A549 (cell line): ENCODE measurements at regions not wholly inside any gene's neighbourhood (a gene's known extent, or its start where the extent isn't known, plus 50 kb on each side); places are given as distances from the start of the nearest gene placed in this dataset.
A peak's percentile ranks its signal among the peaks of the same experiment; 100 is the strongest.

Experiments used
- ATAC-seq, 2 experiments: fragments of 200-7000 bp in 1 of 2; fragments of >200 bp in 1 of 2; cut with Nextera tagmentation in 1 of 2; cut with Tn5 transposase in 1 of 2; 3 replicates each; pipeline versions ENCODE4 v1.8.0 to v1.9.1; 2018 to 2020; ENCODE audit warnings: mild to moderate bottlenecking in 1 of 2, moderate library complexity in 1 of 2
- CTCF ChIA-PET: fragments of 300-600 bp; sonication (Branson Sonifier 250); formaldehyde crosslinking; extraction: SDS; loops from one replicate; lab custom pipeline; 2021; ENCODE audit warnings: antibody characterized with exemption, inconsistent platforms; lab: Yijun Ruan, JAX
- POLR2A ChIA-PET: fragments of 350-600 bp; formaldehyde crosslinking; extraction: SDS; loops from one replicate; lab custom pipeline; 2021; ENCODE audit warnings: antibody characterized with exemption, inconsistent platforms; lab: Yijun Ruan, JAX
- DNase-seq, 2 experiments: peaks; one replicate each; pipeline versions ENCODE4 v3.0.0 to v3.0.0-alpha.2; 2011 to 2016; ENCODE audit warnings: low read depth in 1 of 2, low spot score in 1 of 2
- FAIRE-seq: peaks from 2 replicates; lab custom pipeline; 2011; peaks lifted over from hg19 to GRCh38; lab: Jason Lieb, UNC
- H3K27ac ChIP-seq, 2 experiments: fragments of >200 bp; sonication (Bioruptor Twin); formaldehyde crosslinking; 3 replicates each; pipeline ENCODE4 v1.5.1; 2016 to 2017
- H3K4me1 ChIP-seq: fragments of >200 bp; sonication (Bioruptor Twin); formaldehyde crosslinking; 3 replicates; pipeline ENCODE4 v1.6.1; 2016
- H3K4me2 ChIP-seq: fragments of >200 bp; sonication (Bioruptor Twin); formaldehyde crosslinking; 3 replicates; pipeline ENCODE4 v1.6.1; 2016
- H3K4me3 ChIP-seq: fragments of >200 bp; sonication (Bioruptor Twin); formaldehyde crosslinking; 3 replicates; pipeline ENCODE4 v1.5.1; 2016
- H3K9me3 ChIP-seq: fragments of >200 bp; sonication (Bioruptor Twin); formaldehyde crosslinking; 3 replicates; pipeline ENCODE4 v1.6.1; 2016
- CBX2 ChIP-seq: fragments of 200-600 bp; sonication (generic); IDR thresholded peaks from 2 replicates; pipeline ENCODE4 v1.6.1; 2016; ENCODE audit warnings: low read depth, mild to moderate bottlenecking, borderline replicate concordance
- CBX8 ChIP-seq: fragments of 200-600 bp; sonication (generic); IDR thresholded peaks from 2 replicates; pipeline ENCODE4 v1.6.1; 2016
- CHD4 ChIP-seq: fragments of 200-600 bp; sonication (generic); IDR thresholded peaks from 2 replicates; pipeline ENCODE4 v1.6.1; 2016; ENCODE audit warnings: antibody characterized with exemption, mild to moderate bottlenecking, borderline replicate concordance
- EHF ChIP-seq: fragments of 250-450 bp; sonication (Bioruptor Pico); IDR thresholded peaks from 2 replicates; pipeline ENCODE4 v1.5.0; 2020; ENCODE audit warnings: mild to moderate bottlenecking
- EHMT2 ChIP-seq: fragments of 200-600 bp; sonication (generic); IDR thresholded peaks from 2 replicates; pipeline ENCODE4 v1.6.1; 2016; ENCODE audit warnings: antibody characterized with exemption, low read depth, mild to moderate bottlenecking, moderate library complexity
- EP300 ChIP-seq, 2 experiments: fragments of >200 bp; sonication (Bioruptor Twin); formaldehyde crosslinking; IDR thresholded peaks; 2 replicates in 1 of 2; 3 replicates in 1 of 2; pipeline ENCODE4 v1.6.1; 2016 to 2017
- ESRRA ChIP-seq: fragments of 150-350 bp; IDR thresholded peaks from 2 replicates; pipeline ENCODE4 v1.6.1; 2014; ENCODE audit warnings: mild to moderate bottlenecking, low read length, borderline replicate concordance
- FOXS1 ChIP-seq: fragments of 250-450 bp; sonication (Bioruptor Pico); IDR thresholded peaks from 2 replicates; pipeline ENCODE4 v1.5.0; 2020; ENCODE audit warnings: mild to moderate bottlenecking, moderate library complexity
- GATA3 ChIP-seq: IDR thresholded peaks from 2 replicates; pipeline ENCODE4 v1.6.1; 2012; ENCODE audit warnings: borderline replicate concordance
- HDAC2 ChIP-seq: fragments of 200-600 bp; sonication (generic); IDR thresholded peaks from 2 replicates; pipeline ENCODE4 v1.6.1; 2016
- HEYL ChIP-seq: fragments of 250-450 bp; sonication (Bioruptor Pico); IDR thresholded peaks from 2 replicates; pipeline ENCODE4 v1.8.0; 2021; ENCODE audit warnings: mild to moderate bottlenecking, moderate library complexity
- HOXA7 ChIP-seq: fragments of 250-450 bp; sonication (Bioruptor Pico); IDR thresholded peaks from 2 replicates; pipeline ENCODE4 v1.5.0; 2020; ENCODE audit warnings: mild to moderate bottlenecking, moderate library complexity
- JUN ChIP-seq, 2 experiments: fragments of >200 bp; sonication (Bioruptor Twin); formaldehyde crosslinking; IDR thresholded peaks; 2 replicates in 1 of 2; 3 replicates in 1 of 2; pipeline ENCODE4 v1.6.1; 2016 to 2017
- JUNB ChIP-seq: fragments of >200 bp; sonication (Bioruptor Twin); formaldehyde crosslinking; IDR thresholded peaks from 2 replicates; pipeline ENCODE4 v1.6.1; 2016
- MAFK ChIP-seq: fragments of 450-650 bp; IDR thresholded peaks from 2 replicates; pipeline ENCODE4 v1.6.1; 2014; ENCODE audit not compliant: partially characterized antibody
- MAZ ChIP-seq: fragments of 150-350 bp; IDR thresholded peaks from 2 replicates; pipeline ENCODE4 v1.6.1; 2014; ENCODE audit warnings: antibody characterized with exemption, low read depth, low read length, borderline replicate concordance
- MYC ChIP-seq: IDR thresholded peaks from 2 replicates; pipeline ENCODE4 v1.6.1; 2012; ENCODE audit warnings: mild to moderate bottlenecking, inconsistent platforms, low read length, improper control_type of control experiment, borderline replicate concordance
- PHF8 ChIP-seq: fragments of 200-600 bp; sonication (generic); IDR thresholded peaks from 2 replicates; pipeline ENCODE4 v1.6.1; 2016; ENCODE audit warnings: low read depth, mild to moderate bottlenecking, antibody characterized with exemption, moderate library complexity, borderline replicate concordance
- POLR2A ChIP-seq: IDR thresholded peaks from 2 replicates; pipeline ENCODE4 v1.6.1; 2012; ENCODE audit warnings: mild to moderate bottlenecking, low read length
- POLR2AphosphoS2 ChIP-seq: conservative IDR thresholded peaks from 2 replicates; pipeline ENCODE4 v1.6.1; 2012; ENCODE audit warnings: low read length, improper control_type of control experiment, inconsistent platforms
- RCOR1 ChIP-seq: fragments of 150-350 bp; IDR thresholded peaks from 2 replicates; pipeline ENCODE4 v1.6.1; 2014; ENCODE audit warnings: antibody characterized with exemption, low read length, low read depth
- TFCP2L1 ChIP-seq: fragments of 250-450 bp; sonication (Bioruptor Pico); IDR thresholded peaks from 2 replicates; pipeline ENCODE4 v1.5.0; 2021; ENCODE audit warnings: mild to moderate bottlenecking
- TP53 ChIP-seq: fragments of 250-450 bp; sonication (Bioruptor Pico); IDR thresholded peaks from 2 replicates; pipeline ENCODE4 v1.5.0; 2021; ENCODE audit warnings: mild to moderate bottlenecking, moderate library complexity
- ZFP36 ChIP-seq: fragments of 450-650 bp; IDR thresholded peaks from 2 replicates; pipeline ENCODE4 v1.6.1; 2014; ENCODE audit warnings: borderline replicate concordance; ENCODE audit not compliant: partially characterized antibody
- ZNF302 ChIP-seq: fragments of 250-450 bp; sonication (Bioruptor Pico); IDR thresholded peaks from 2 replicates; pipeline ENCODE4 v1.9.0; 2021; ENCODE audit warnings: inconsistent platforms, mild to moderate bottlenecking, moderate library complexity
- ZSCAN20 ChIP-seq: fragments of 250-450 bp; sonication (Bioruptor Pico); IDR thresholded peaks from 2 replicates; pipeline ENCODE4 v1.8.0; 2022; ENCODE audit warnings: mild to moderate bottlenecking, moderate library complexity
- WGBS: methylation state at CpG from one replicate; pipeline ENCODE4 v1.1.6; 2017; ENCODE audit errors: missing lambda C conversion rate; 5-methylcytosine and 5-hydroxymethylcytosine counted together
- TF ChIP-seq, protein P1 (sequence below): fragments of 200-600 bp; sonication (generic); IDR thresholded peaks from 2 replicates; pipeline ENCODE4 v1.6.1; 2016; ENCODE audit warnings: antibody characterized with exemption, mild to moderate bottlenecking, moderate library complexity
- TF ChIP-seq, protein P2 (sequence below): fragments of 450-650 bp; IDR thresholded peaks from 2 replicates; pipeline ENCODE4 v1.6.1; 2014; ENCODE audit warnings: antibody characterized with exemption
- TF ChIP-seq, protein P3 (sequence below): IDR thresholded peaks from 2 replicates; pipeline ENCODE4 v1.6.1; 2012; ENCODE audit warnings: low read depth, borderline replicate concordance
- TF ChIP-seq, protein P4 (sequence below): IDR thresholded peaks from 2 replicates; pipeline ENCODE4 v1.6.1; 2012
- TF ChIP-seq, protein P5 (sequence below): fragments of >200 bp; sonication (Bioruptor Twin); formaldehyde crosslinking; IDR thresholded peaks from 3 replicates; pipeline ENCODE4 v1.6.1; 2016
- TF ChIP-seq, protein P6 (sequence below): fragments of 250-450 bp; sonication (Bioruptor Pico); IDR thresholded peaks from 2 replicates; pipeline ENCODE4 v1.5.0; 2020; ENCODE audit warnings: low read depth, mild to moderate bottlenecking, moderate library complexity
- TF ChIP-seq, protein P7 (sequence below): fragments of >200 bp; sonication (Bioruptor Twin); formaldehyde crosslinking; IDR thresholded peaks from 3 replicates; pipeline ENCODE4 v1.5.1; 2016

DNA sequence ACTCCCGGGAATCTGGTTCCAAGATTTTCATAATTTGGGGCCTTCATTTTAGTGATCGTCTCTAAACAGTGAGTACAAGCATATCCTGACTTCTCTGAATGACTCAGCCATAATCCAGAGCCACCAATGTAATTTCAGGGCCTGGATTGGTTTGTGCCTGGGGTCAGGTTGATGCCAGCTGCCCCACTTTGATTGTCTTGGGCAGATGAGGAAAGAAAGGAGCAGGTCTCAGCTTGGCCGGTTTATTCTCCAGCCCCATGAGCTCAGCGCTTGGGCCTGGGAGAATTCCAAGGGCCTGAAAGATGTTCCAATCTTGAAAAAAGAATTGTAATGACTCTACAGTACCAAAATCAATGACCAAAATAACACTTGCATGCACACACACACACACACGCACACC lies 71.2 kb upstream of the ECE1 start:
- no peak for FAIRE-seq

DNA sequence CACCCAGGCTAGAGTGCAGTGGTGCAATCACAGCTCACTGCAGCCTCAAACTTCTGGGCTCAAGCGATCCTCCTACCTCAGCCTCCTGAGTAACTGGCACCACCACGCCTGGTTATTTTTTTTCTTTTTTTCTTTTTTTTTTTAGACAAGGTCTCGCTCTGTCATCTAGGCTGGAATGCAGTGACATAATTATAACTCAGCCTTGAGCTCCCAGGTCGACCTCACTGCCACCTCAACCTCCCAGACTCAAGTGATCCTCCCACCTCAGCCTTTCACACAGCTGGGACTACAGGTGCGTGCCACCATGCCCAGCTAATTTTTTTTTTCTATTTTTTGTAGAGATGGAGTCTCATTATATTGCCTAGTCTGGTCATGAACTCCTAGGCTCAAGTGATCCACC lies 66.9 kb upstream of the ECE1 start:
- Histone ChIP-seq H3K9me3 (no peaks in the 10 kb centered on the region), H3K4me3 (no peak overlapping the region), H3K4me2 (no peak overlapping the region), H3K4me1 (no peaks in the 10 kb centered on the region), H3K27ac (no peak overlapping the region)
- ATAC-seq (no peak), FAIRE-seq (no peak), DNase-seq (no peak)
- ChIA-PET POLR2A (no interaction called here), CTCF (interaction anchor here (0.6 to 4.7 kb wide), 2 partner anchors 12 to 34 kb away, joined by 4 to 26 read pairs; no protein-coding TSS in a partner anchor)
- WGBS: 67% methylated on average over 5 of the region's 5 CpGs
- TF ChIP-seq ZSCAN20 (CRISPR knock-in tag): no peak
- no peak for TF ChIP-seq POLR2A
- TF ChIP-seq EHMT2: no peak
- no peak for TF ChIP-seq CHD4
- TF ChIP-seq, protein P1, sequence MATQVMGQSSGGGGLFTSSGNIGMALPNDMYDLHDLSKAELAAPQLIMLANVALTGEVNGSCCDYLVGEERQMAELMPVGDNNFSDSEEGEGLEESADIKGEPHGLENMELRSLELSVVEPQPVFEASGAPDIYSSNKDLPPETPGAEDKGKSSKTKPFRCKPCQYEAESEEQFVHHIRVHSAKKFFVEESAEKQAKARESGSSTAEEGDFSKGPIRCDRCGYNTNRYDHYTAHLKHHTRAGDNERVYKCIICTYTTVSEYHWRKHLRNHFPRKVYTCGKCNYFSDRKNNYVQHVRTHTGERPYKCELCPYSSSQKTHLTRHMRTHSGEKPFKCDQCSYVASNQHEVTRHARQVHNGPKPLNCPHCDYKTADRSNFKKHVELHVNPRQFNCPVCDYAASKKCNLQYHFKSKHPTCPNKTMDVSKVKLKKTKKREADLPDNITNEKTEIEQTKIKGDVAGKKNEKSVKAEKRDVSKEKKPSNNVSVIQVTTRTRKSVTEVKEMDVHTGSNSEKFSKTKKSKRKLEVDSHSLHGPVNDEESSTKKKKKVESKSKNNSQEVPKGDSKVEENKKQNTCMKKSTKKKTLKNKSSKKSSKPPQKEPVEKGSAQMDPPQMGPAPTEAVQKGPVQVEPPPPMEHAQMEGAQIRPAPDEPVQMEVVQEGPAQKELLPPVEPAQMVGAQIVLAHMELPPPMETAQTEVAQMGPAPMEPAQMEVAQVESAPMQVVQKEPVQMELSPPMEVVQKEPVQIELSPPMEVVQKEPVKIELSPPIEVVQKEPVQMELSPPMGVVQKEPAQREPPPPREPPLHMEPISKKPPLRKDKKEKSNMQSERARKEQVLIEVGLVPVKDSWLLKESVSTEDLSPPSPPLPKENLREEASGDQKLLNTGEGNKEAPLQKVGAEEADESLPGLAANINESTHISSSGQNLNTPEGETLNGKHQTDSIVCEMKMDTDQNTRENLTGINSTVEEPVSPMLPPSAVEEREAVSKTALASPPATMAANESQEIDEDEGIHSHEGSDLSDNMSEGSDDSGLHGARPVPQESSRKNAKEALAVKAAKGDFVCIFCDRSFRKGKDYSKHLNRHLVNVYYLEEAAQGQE: no peak
- TF ChIP-seq ZNF302: no peak
- TF ChIP-seq HEYL (CRISPR knock-in tag): no peak
- no peak for TF ChIP-seq ZFP36
- no peak for TF ChIP-seq TFCP2L1 (CRISPR knock-in tag)
- TF ChIP-seq CBX2: no peak
- no peak for TF ChIP-seq POLR2AphosphoS2
- TF ChIP-seq, protein P2, sequence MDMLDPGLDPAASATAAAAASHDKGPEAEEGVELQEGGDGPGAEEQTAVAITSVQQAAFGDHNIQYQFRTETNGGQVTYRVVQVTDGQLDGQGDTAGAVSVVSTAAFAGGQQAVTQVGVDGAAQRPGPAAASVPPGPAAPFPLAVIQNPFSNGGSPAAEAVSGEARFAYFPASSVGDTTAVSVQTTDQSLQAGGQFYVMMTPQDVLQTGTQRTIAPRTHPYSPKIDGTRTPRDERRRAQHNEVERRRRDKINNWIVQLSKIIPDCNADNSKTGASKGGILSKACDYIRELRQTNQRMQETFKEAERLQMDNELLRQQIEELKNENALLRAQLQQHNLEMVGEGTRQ: no peak
- no peak for TF ChIP-seq FOXS1
- TF ChIP-seq HOXA7 (CRISPR knock-in tag): no peak
- no peak for TF ChIP-seq CBX8

More for the DNA sequence above, 71.2 kb upstream of the ECE1 start:
- Histone ChIP-seq H3K4me2 (no peak overlapping the region), H3K4me3 (no peak overlapping the region), H3K9me3 (no peaks in the 10 kb centered on the region), H3K27ac (peak overlapping the region in 1 of 2 experiments; percentile 43; a peak in 2 of 6 replicates), H3K4me1 (no peaks in the 10 kb centered on the region)
- WGBS: 81% methylated on average over 5 of the region's 5 CpGs
- DNase-seq: no peak
- CTCF ChIA-PET: interaction anchor here (0.6 to 3.9 kb wide), 5 partner anchors 104 to 325 kb away, joined by 3 to 27 read pairs (median 6); no protein-coding TSS in a partner anchor
- POLR2A ChIA-PET: no interaction called here
- no peak for ATAC-seq
- TF ChIP-seq, protein P3, sequence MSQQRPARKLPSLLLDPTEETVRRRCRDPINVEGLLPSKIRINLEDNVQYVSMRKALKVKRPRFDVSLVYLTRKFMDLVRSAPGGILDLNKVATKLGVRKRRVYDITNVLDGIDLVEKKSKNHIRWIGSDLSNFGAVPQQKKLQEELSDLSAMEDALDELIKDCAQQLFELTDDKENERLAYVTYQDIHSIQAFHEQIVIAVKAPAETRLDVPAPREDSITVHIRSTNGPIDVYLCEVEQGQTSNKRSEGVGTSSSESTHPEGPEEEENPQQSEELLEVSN: no peak
- TF ChIP-seq, protein P4, sequence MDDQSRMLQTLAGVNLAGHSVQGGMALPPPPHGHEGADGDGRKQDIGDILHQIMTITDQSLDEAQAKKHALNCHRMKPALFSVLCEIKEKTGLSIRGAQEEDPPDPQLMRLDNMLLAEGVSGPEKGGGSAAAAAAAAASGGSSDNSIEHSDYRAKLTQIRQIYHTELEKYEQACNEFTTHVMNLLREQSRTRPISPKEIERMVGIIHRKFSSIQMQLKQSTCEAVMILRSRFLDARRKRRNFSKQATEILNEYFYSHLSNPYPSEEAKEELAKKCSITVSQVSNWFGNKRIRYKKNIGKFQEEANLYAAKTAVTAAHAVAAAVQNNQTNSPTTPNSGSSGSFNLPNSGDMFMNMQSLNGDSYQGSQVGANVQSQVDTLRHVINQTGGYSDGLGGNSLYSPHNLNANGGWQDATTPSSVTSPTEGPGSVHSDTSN: no peak
- TF ChIP-seq JUN (IDR thresholded peaks at IDR 0.05): no peak
- no peak for TF ChIP-seq MYC
- no peak for TF ChIP-seq PHF8
- no peak for TF ChIP-seq JUNB
- TF ChIP-seq EP300 (IDR thresholded peaks at IDR 0.05): no peak
- no peak for TF ChIP-seq EHF (CRISPR knock-in tag)
- TF ChIP-seq ESRRA: no peak
- TF ChIP-seq MAFK: no peak
- TF ChIP-seq, protein P5, sequence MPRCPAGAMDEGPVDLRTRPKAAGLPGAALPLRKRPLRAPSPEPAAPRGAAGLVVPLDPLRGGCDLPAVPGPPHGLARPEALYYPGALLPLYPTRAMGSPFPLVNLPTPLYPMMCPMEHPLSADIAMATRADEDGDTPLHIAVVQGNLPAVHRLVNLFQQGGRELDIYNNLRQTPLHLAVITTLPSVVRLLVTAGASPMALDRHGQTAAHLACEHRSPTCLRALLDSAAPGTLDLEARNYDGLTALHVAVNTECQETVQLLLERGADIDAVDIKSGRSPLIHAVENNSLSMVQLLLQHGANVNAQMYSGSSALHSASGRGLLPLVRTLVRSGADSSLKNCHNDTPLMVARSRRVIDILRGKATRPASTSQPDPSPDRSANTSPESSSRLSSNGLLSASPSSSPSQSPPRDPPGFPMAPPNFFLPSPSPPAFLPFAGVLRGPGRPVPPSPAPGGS: no peak
- TF ChIP-seq, protein P6, sequence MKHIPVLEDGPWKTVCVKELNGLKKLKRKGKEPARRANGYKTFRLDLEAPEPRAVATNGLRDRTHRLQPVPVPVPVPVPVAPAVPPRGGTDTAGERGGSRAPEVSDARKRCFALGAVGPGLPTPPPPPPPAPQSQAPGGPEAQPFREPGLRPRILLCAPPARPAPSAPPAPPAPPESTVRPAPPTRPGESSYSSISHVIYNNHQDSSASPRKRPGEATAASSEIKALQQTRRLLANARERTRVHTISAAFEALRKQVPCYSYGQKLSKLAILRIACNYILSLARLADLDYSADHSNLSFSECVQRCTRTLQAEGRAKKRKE (CRISPR knock-in tag): no peak
- no peak for TF ChIP-seq HDAC2
- no peak for TF ChIP-seq MAZ
- TF ChIP-seq TFCP2L1 (CRISPR knock-in tag): no peak
- TF ChIP-seq, protein P7, sequence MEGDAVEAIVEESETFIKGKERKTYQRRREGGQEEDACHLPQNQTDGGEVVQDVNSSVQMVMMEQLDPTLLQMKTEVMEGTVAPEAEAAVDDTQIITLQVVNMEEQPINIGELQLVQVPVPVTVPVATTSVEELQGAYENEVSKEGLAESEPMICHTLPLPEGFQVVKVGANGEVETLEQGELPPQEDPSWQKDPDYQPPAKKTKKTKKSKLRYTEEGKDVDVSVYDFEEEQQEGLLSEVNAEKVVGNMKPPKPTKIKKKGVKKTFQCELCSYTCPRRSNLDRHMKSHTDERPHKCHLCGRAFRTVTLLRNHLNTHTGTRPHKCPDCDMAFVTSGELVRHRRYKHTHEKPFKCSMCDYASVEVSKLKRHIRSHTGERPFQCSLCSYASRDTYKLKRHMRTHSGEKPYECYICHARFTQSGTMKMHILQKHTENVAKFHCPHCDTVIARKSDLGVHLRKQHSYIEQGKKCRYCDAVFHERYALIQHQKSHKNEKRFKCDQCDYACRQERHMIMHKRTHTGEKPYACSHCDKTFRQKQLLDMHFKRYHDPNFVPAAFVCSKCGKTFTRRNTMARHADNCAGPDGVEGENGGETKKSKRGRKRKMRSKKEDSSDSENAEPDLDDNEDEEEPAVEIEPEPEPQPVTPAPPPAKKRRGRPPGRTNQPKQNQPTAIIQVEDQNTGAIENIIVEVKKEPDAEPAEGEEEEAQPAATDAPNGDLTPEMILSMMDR: no peak
- TF ChIP-seq TP53 (CRISPR knock-in tag): no peak
- no peak for TF ChIP-seq RCOR1
- no peak for TF ChIP-seq GATA3
